SK-N-MC (cell line): ENCODE measurements at regions not wholly inside any gene's neighbourhood (a gene's known extent, or its start where the extent isn't known, plus 50 kb on each side); places are given as distances from the start of the nearest gene placed in this dataset.

Experiments
- EZH2 ChIP-seq: fragments of 200-600 bp; sonication (generic); IDR thresholded peaks from one replicate; pipeline ENCODE4 v1.6.1; 2017; ENCODE audit warnings: antibody characterized with exemption
- POLR2AphosphoS5 ChIP-seq: IDR thresholded peaks from 2 replicates; pipeline ENCODE4 v1.6.1; 2012; ENCODE audit warnings: mild to moderate bottlenecking, low read depth, low read length, borderline replicate concordance

- TF ChIP-seq EZH2 (no peak), POLR2AphosphoS5 (no peak)
Measured at GRCh38 chr6:53730767-53731166, 64.0 kb upstream of the LRRC1 start.
